Astrocyte of the cerebellum (primary cell): ENCODE measurements at regions not wholly inside any gene's neighbourhood (a gene's known extent, or its start where the extent isn't known, plus 50 kb on each side); places are given as distances from the start of the nearest gene placed in this dataset.

Source experiments
- DNase-seq: peaks from one replicate; pipeline ENCODE4 v3.0.0-alpha.2; 2011; ENCODE audit warnings: low read depth
- H3K4me3 ChIP-seq: 2 replicates; pipeline ENCODE4 v1.5.1; 2011; ENCODE audit warnings: mild to moderate bottlenecking, low read depth, low read length, moderate library complexity
- CTCF ChIP-seq: IDR thresholded peaks from 2 replicates; pipeline ENCODE4 v1.5.1; 2012; ENCODE audit warnings: low read length, low read depth, moderate library complexity, mild to moderate bottlenecking; ENCODE audit errors: missing control alignments
- in situ Hi-C: cut with HindIII; loops from 2 replicates; pipeline ENCODE4 v1.10.0; 2017; ENCODE audit warnings: low sequenced_read_pairs

- no peak overlapping the region for H3K4me3 ChIP-seq
- DNase-seq: no peak
- in situ Hi-C loops: no loop called here
- TF ChIP-seq CTCF: no peak
Observed at GRCh38 chr3:87979527-87979926, 79.3 kb downstream of the CGGBP1 start.

- no peak overlapping the region for H3K4me3 ChIP-seq
- in situ Hi-C loops: no loop called here
- TF ChIP-seq CTCF: no peak
- DNase-seq: no peak
Observed at GRCh38 chr3:87977765-87978164, 81.0 kb downstream of the CGGBP1 start.

- H3K4me3 ChIP-seq: no peak overlapping the region
- DNase-seq: no peak
- in situ Hi-C loops: no loop called here
- TF ChIP-seq CTCF: no peak
Observed at GRCh38 chr3:87975716-87976115, 83.1 kb downstream of the CGGBP1 start.

- in situ Hi-C loops: no loop called here
- H3K4me3 ChIP-seq: no peak overlapping the region
- DNase-seq: no peak
- no peak for TF ChIP-seq CTCF
Observed at GRCh38 chr3:87973906-87974305, 84.9 kb downstream of the CGGBP1 start.

GRCh38 chr3:87969620-87970019, 89.2 kb downstream of the CGGBP1 start:
- no peak for DNase-seq
- TF ChIP-seq CTCF: no peak
- in situ Hi-C loops: no loop called here
- no peak overlapping the region for H3K4me3 ChIP-seq

- in situ Hi-C loops: no loop called here
- no peak for TF ChIP-seq CTCF
- no peak overlapping the region for H3K4me3 ChIP-seq
- DNase-seq: no peak
Observed at GRCh38 chr3:87968668-87969067, 90.1 kb downstream of the CGGBP1 start.

- TF ChIP-seq CTCF: no peak
- in situ Hi-C loops: no loop called here
- DNase-seq: no peak
- H3K4me3 ChIP-seq: no peak overlapping the region
Observed at GRCh38 chr3:87958289-87958688, 100.5 kb downstream of the CGGBP1 start.
